D721Med (cell line): ENCODE measurements at regions not wholly inside any gene's neighbourhood (a gene's known extent, or its start where the extent isn't known, plus 50 kb on each side); places are given as distances from the start of the nearest gene placed in this dataset.

Experiments used
- DNase-seq: peaks from one replicate; pipeline ENCODE4 v3.0.0; 2011; ENCODE audit warnings: low spot score; ENCODE audit not compliant: insufficient read length
- FAIRE-seq: peaks from 2 replicates; lab custom pipeline; 2011; peaks lifted over from hg19 to GRCh38; lab: Jason Lieb, UNC
- TF ChIP-seq, protein P1 (sequence below): IDR thresholded peaks from 2 replicates; pipeline ENCODE4 v1.5.1; 2012; ENCODE audit warnings: mild to moderate bottlenecking, control low read depth; ENCODE audit not compliant: insufficient read depth; ENCODE audit errors: missing control alignments

DNA sequence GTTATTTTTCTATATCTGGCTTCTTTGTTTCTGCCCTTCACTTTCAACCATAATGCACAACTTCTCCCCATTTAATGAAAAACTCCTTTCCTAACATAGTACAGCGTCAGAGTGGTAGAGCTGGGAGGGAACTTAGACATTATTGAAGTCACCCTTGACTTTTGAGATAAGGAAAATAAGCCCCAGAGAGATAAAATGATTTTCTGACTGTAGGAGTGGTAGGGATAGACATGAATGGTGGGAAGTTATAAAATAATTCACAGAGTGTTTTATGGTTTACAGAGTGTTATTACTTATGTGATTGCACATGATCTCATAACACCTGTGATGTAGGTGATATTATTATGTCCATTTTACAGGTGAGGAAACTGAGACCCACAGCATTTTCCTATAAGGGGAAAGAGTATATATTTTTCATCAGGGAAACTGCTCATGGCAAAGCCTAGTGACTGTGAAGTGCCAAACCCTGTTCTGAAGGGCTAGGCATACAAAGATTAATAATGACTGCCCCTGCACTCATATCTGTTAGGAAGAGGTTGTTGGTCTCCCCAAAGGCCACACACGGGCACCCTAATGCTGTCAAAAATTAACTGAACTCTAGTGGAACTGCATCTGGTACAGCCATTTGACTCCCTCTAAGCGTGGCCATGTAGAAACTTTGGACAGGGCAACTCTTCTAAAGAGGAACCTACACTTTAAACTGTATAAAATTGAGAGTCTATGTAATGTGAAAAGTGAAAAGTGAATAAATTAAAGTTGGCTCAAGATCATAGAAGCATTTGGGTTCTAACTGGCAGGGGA, 61.1 kb upstream of the PICALM start:
- no peak for FAIRE-seq
- TF ChIP-seq, protein P1, sequence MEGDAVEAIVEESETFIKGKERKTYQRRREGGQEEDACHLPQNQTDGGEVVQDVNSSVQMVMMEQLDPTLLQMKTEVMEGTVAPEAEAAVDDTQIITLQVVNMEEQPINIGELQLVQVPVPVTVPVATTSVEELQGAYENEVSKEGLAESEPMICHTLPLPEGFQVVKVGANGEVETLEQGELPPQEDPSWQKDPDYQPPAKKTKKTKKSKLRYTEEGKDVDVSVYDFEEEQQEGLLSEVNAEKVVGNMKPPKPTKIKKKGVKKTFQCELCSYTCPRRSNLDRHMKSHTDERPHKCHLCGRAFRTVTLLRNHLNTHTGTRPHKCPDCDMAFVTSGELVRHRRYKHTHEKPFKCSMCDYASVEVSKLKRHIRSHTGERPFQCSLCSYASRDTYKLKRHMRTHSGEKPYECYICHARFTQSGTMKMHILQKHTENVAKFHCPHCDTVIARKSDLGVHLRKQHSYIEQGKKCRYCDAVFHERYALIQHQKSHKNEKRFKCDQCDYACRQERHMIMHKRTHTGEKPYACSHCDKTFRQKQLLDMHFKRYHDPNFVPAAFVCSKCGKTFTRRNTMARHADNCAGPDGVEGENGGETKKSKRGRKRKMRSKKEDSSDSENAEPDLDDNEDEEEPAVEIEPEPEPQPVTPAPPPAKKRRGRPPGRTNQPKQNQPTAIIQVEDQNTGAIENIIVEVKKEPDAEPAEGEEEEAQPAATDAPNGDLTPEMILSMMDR, result no peak
- DNase-seq, result no peak

DNA sequence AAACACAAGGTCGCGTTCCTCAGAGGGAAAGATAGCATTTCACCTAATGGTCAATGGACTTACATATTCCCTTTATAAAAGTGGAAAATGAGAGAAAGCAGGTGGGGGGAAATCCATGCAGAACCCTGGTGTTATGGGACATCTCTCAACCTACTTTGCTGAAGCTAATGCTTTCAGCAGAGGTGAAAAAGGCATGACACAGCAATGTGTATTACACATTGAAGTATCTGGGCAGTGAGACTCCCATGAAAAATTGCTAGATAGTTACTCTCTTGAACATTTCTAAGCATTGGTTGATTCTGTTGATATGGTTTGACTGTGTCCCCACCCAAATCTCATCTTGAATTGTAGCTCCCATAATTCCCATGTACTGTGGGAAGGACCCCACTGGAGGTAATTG, 60.0 kb upstream of the PICALM start:
- no peak for FAIRE-seq
- TF ChIP-seq, protein P1, result no peak
- no peak for DNase-seq

DNA sequence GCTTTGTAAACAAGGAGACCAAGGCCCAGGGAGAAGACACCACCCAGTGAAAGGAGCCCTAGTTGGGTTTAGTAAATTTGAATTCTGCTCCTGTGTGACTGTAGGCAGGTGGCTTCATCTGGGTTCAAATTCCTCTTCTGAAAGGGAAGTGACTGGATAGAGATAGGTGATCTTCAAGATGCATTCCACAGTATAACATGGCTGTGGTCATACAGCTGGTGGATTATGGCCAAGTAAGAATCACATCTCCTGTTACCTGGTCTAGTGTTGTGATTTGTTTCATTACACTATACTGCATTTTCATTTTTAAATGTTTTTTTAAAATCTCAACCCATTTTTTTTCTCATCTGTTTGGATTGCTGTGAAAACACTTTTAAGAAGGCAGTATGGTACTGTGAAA, 58.0 kb upstream of the PICALM start:
- no peak for DNase-seq
- TF ChIP-seq, protein P1, result no peak
- no peak for FAIRE-seq

DNA sequence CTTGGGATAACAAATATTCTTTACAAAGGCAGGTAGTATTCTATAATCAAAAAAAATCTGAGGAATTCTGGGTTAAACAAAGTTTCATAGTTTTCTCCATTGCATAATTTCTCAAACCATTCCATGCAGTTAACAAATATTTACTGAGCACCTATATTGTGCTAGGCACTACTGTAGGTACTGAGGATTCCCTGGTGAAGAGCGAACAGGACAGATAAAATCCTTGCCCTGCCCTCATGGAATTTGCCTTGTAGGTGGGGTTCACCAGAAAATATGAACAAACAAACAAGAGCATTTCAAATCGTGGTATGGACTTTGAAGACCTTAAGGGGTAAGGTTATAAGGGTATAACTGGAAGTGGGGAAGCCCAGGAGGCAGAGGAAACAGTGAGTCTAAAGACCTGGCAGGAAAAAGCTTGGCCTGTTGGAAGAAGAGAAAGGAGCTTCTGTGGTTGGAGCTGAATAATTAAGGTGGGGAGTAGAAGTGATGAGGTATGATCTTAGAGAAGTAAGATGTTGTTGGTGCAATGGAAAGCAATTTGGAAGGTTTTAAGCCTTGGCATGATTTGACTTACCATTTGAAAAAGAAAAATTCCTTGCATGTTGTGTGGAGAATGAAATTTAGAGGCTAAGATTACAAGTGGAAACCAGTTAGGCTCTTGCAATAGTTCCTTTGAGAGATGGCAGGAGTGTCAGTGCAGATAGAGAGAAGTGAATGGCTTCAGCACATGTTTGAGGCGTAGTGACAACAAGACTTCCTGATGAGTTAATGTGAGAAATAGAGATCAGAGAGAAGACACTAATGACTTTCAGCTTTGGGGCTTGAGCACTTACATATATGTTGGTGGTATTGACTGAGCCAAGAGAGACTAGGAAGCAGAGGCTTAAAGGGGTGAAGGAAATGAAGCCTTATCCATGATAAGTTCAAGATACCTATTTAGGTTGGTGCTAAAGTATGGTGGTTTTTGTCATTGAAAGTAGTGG, 55.7 kb upstream of the PICALM start:
- no peak for DNase-seq
- FAIRE-seq, result no peak
- TF ChIP-seq, protein P1, result no peak

GRCh38 chr11:86122773-86123172, 53.9 kb upstream of the PICALM start:
- TF ChIP-seq, protein P1, result no peak
- FAIRE-seq, result no peak
- no peak for DNase-seq

DNA sequence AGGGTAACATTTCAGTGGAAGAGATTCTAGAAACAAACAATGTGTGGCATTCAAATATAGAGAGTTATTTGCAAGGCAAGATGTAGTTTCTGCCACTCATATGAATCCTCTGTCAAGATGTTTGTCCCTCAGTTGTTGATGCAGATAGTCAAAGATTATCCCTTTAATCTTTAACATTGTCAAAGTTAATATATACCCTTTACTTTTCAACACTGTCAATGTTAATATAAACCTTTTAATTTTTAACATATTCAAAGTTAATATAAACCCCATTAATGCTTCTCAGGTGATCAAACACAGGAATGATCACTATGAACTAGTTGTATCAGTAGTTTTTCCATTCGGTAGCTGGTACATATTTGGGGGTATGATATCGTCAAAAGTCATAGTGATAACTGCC, 51.9 kb upstream of the PICALM start:
- no peak for FAIRE-seq
- TF ChIP-seq, protein P1, result no peak

More for the DNA sequence above, 51.9 kb upstream of the PICALM start:
- DNase-seq, result no peak
